ENCODE measurements at regions not wholly inside any gene's neighbourhood (a gene's known extent, or its start where the extent isn't known, plus 50 kb on each side); places are given as distances from the start of the nearest gene placed in this dataset.
A peak's percentile ranks its signal among the peaks of the same experiment; 100 is the strongest.

DNA sequence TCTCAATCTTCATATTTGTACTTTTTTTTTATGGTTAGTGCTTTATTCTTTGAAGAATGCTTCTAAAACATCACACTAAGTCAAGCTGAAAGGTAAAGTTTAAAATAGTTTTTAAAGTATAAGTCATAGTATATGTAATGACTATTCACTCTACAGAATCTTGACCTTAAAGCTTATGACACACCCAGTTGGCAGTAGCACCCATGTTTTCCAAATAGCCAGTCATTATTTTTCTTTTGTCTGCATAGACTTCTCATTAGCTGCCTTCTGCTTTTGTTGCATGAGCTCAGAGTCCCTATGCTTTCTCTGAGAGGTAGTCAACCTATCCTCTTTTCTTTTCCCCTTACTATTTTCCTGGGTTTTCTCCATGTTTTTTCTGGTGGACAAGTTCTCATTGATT is 231.5 kb downstream of the PCDH18 start:
- H3K4ac ChIP-seq (ENCODE audit: low read depth in 1 of 2, low read length in 2 of 2): no peak overlapping the region
- no peak overlapping the region for H2BK120ac ChIP-seq (ENCODE audit: low read depth, low read length)
- H3K27me3 ChIP-seq (ENCODE audit: control insufficient read depth in 1 of 2, insufficient read depth in 1 of 2, low read length in 2 of 2): no peaks in the 10 kb centered on the region
- no peak overlapping the region for H3K4me3 ChIP-seq (ENCODE audit: insufficient read depth in 1 of 2, low read depth in 1 of 2, low read length in 2 of 2)
- no peak overlapping the region for H3K27ac ChIP-seq (ENCODE audit: low read length, poor library complexity, severe bottlenecking)
- no peak overlapping the region for H3K4me2 ChIP-seq (ENCODE audit: low read length, poor library complexity, severe bottlenecking)
- H2AFZ ChIP-seq (ENCODE audit: low read depth, low read length): no peak overlapping the region
- H3K4me1 ChIP-seq (ENCODE audit: control insufficient read depth, insufficient read depth, low read depth, low read length): no peaks in the 10 kb centered on the region
- H3K23ac ChIP-seq (ENCODE audit: low read length in 2 of 2): no peak overlapping the region
- no peak overlapping the region for H4K8ac ChIP-seq (ENCODE audit: low read length)
- no peak overlapping the region for H2AK5ac ChIP-seq (ENCODE audit: low read length, severe bottlenecking)
- no peak overlapping the region for H3K14ac ChIP-seq (ENCODE audit: low read length in 2 of 2)
- no peaks in the 10 kb centered on the region for H3K79me1 ChIP-seq (replicated peaks; ENCODE audit: low read length, poor library complexity, severe bottlenecking)
- no peak overlapping the region for H3K9ac ChIP-seq (ENCODE audit: low read length)
- H3K18ac ChIP-seq (ENCODE audit: low read depth in 1 of 2, low read length in 2 of 2): no peak overlapping the region
- H2BK15ac ChIP-seq (ENCODE audit: low read depth, poor library complexity, severe bottlenecking): no peak overlapping the region
- H2BK5ac ChIP-seq (ENCODE audit: low read depth, low read length, poor library complexity, severe bottlenecking): no peak overlapping the region
- H3K36me3 ChIP-seq (ENCODE audit: control insufficient read depth in 1 of 2, insufficient read depth in 2 of 2, low read depth in 1 of 2, low read length in 2 of 2): peaks cover 0 to 4% of the 10 kb centered on the region in 2 experiments
- DNase-seq: no peak
- no peak overlapping the region for H4K91ac ChIP-seq (ENCODE audit: low read length)
- H3K9me3 ChIP-seq (ENCODE audit: control insufficient read depth, low read length): no peaks in the 10 kb centered on the region
- H2BK12ac ChIP-seq (ENCODE audit: low read length in 2 of 2): no peak overlapping the region

GRCh38 chr4:137299281-137299680 is 233.0 kb downstream of the PCDH18 start:
- no peaks in the 10 kb centered on the region for H3K79me1 ChIP-seq (replicated peaks; ENCODE audit: low read length, poor library complexity, severe bottlenecking)
- H2BK5ac ChIP-seq (ENCODE audit: low read depth, low read length, poor library complexity, severe bottlenecking): no peak overlapping the region
- H3K27ac ChIP-seq (ENCODE audit: low read length, poor library complexity, severe bottlenecking): no peak overlapping the region
- no peaks in the 10 kb centered on the region for H3K9me3 ChIP-seq (ENCODE audit: control insufficient read depth, low read length)
- no peaks in the 10 kb centered on the region for H3K4me1 ChIP-seq (ENCODE audit: control insufficient read depth, insufficient read depth, low read depth, low read length)
- DNase-seq: no peak
- no peak overlapping the region for H3K4ac ChIP-seq (ENCODE audit: low read depth in 1 of 2, low read length in 2 of 2)
- H3K9ac ChIP-seq (ENCODE audit: low read length): no peak overlapping the region
- H3K27me3 ChIP-seq (ENCODE audit: control insufficient read depth in 1 of 2, insufficient read depth in 1 of 2, low read length in 2 of 2): no peaks in the 10 kb centered on the region
- H2BK120ac ChIP-seq (ENCODE audit: low read depth, low read length): no peak overlapping the region
- no peak overlapping the region for H4K8ac ChIP-seq (ENCODE audit: low read length)
- H2AK5ac ChIP-seq (ENCODE audit: low read length, severe bottlenecking): no peak overlapping the region
- no peak overlapping the region for H2AFZ ChIP-seq (ENCODE audit: low read depth, low read length)
- H3K23ac ChIP-seq (ENCODE audit: low read length in 2 of 2): no peak overlapping the region
- no peaks in the 10 kb centered on the region for H3K36me3 ChIP-seq (ENCODE audit: control insufficient read depth in 1 of 2, insufficient read depth in 2 of 2, low read depth in 1 of 2, low read length in 2 of 2)
- H2BK12ac ChIP-seq (ENCODE audit: low read length in 2 of 2): no peak overlapping the region
- no peak overlapping the region for H2BK15ac ChIP-seq (ENCODE audit: low read depth, poor library complexity, severe bottlenecking)
- no peak overlapping the region for H3K14ac ChIP-seq (ENCODE audit: low read length in 2 of 2)
- no peak overlapping the region for H3K4me3 ChIP-seq (ENCODE audit: insufficient read depth in 1 of 2, low read depth in 1 of 2, low read length in 2 of 2)
- H3K4me2 ChIP-seq (ENCODE audit: low read length, poor library complexity, severe bottlenecking): no peak overlapping the region
- no peak overlapping the region for H3K18ac ChIP-seq (ENCODE audit: low read depth in 1 of 2, low read length in 2 of 2)
- H4K91ac ChIP-seq (ENCODE audit: low read length): no peak overlapping the region
- WGBS: no CpG with 5 or more reads among the region's 1 CpG

DNA sequence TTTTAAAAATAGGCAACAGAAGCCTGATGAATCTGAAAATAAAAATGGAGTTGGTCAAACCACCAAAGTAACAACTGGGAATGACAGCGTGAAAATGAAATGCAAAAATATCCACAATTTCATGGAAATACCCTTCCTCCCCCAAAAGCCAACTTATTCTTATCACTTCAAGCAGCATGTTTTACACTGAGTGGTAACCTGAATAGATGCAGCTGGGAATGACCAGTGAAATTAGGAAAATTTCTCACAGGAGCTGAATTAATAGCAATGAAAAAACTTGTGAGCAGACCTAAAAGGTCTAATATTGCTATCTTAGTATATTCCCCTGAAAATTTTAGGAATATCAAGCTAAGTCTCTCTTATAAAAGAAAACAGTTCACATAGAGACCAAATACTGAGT is 239.0 kb downstream of the PCDH18 start:
- no peak overlapping the region for H2BK15ac ChIP-seq (ENCODE audit: low read depth, poor library complexity, severe bottlenecking)
- 100% methylated on average over 1 of the region's 1 CpG for WGBS
- no peak overlapping the region for H2AK5ac ChIP-seq (ENCODE audit: low read length, severe bottlenecking)

DNA sequence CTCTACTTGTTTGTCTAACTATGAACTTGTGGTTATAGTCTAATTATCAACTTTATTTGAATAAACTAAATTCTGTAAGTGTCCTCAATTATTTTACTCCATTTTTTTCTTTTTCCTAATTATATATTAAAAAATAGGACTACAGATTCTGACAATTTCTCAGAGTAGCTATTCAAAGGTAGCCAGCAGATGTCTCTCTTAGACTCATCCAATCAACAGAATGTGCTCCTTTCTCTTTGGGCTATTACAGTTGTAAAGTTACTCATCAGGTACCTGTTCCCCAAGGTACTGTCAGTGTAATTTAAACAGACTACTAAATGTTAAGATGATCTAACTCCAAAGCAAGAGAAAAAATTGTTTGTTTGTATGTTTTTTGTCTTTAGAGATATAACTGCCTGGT is 248.6 kb downstream of the PCDH18 start:
- peak overlapping the region; percentile 64 for H3K9ac ChIP-seq (ENCODE audit: low read length)
- H2BK12ac ChIP-seq (ENCODE audit: low read length in 2 of 2): no peak overlapping the region
- no peak overlapping the region for H2BK15ac ChIP-seq (ENCODE audit: low read depth, poor library complexity, severe bottlenecking)
- H3K23ac ChIP-seq (ENCODE audit: low read length in 2 of 2): no peak overlapping the region
- no peak overlapping the region for H4K91ac ChIP-seq (ENCODE audit: low read length)
- H3K27me3 ChIP-seq (ENCODE audit: control insufficient read depth in 1 of 2, insufficient read depth in 1 of 2, low read length in 2 of 2): no peaks in the 10 kb centered on the region
- no peak overlapping the region for H3K18ac ChIP-seq (ENCODE audit: low read depth in 1 of 2, low read length in 2 of 2)
- no peaks in the 10 kb centered on the region for H3K4me1 ChIP-seq (ENCODE audit: control insufficient read depth, insufficient read depth, low read depth, low read length)
- H2AFZ ChIP-seq (ENCODE audit: low read depth, low read length): no peak overlapping the region
- no peak overlapping the region for H2AK5ac ChIP-seq (ENCODE audit: low read length, severe bottlenecking)
- no peak overlapping the region for H3K4ac ChIP-seq (ENCODE audit: low read depth in 1 of 2, low read length in 2 of 2)
- no peaks in the 10 kb centered on the region for H3K79me1 ChIP-seq (replicated peaks; ENCODE audit: low read length, poor library complexity, severe bottlenecking)
- no peak overlapping the region for H3K4me3 ChIP-seq (ENCODE audit: insufficient read depth in 1 of 2, low read depth in 1 of 2, low read length in 2 of 2)
- H2BK5ac ChIP-seq (ENCODE audit: low read depth, low read length, poor library complexity, severe bottlenecking): no peak overlapping the region
- H3K36me3 ChIP-seq (ENCODE audit: control insufficient read depth in 1 of 2, insufficient read depth in 2 of 2, low read depth in 1 of 2, low read length in 2 of 2): peaks cover 0 to 9% of the 10 kb centered on the region in 2 experiments
- no peaks in the 10 kb centered on the region for H3K9me3 ChIP-seq (ENCODE audit: control insufficient read depth, low read length)
- H3K27ac ChIP-seq (ENCODE audit: low read length, poor library complexity, severe bottlenecking): no peak overlapping the region
- H3K14ac ChIP-seq (ENCODE audit: low read length in 2 of 2): no peak overlapping the region
- no peak overlapping the region for H4K8ac ChIP-seq (ENCODE audit: low read length)
- no peak overlapping the region for H3K4me2 ChIP-seq (ENCODE audit: low read length, poor library complexity, severe bottlenecking)
- H2BK120ac ChIP-seq (ENCODE audit: low read depth, low read length): no peak overlapping the region
- DNase-seq: peak; percentile 26

More for the DNA sequence above, 239.0 kb downstream of the PCDH18 start:
- H3K9ac ChIP-seq (ENCODE audit: low read length): peak overlapping the region; percentile 93
- H3K27ac ChIP-seq (ENCODE audit: low read length, poor library complexity, severe bottlenecking): no peak overlapping the region
- H3K4me3 ChIP-seq (ENCODE audit: insufficient read depth in 1 of 2, low read depth in 1 of 2, low read length in 2 of 2): peak overlapping the region in 1 of 2 experiments; percentile 78
- H3K4me1 ChIP-seq (ENCODE audit: control insufficient read depth, insufficient read depth, low read depth, low read length): no peaks in the 10 kb centered on the region
- DNase-seq: no peak
- no peak overlapping the region for H2AFZ ChIP-seq (ENCODE audit: low read depth, low read length)
- no peak overlapping the region for H4K91ac ChIP-seq (ENCODE audit: low read length)
- H3K18ac ChIP-seq (ENCODE audit: low read depth in 1 of 2, low read length in 2 of 2): no peak overlapping the region
- H3K27me3 ChIP-seq (ENCODE audit: control insufficient read depth in 1 of 2, insufficient read depth in 1 of 2, low read length in 2 of 2): no peaks in the 10 kb centered on the region
- no peak overlapping the region for H3K4me2 ChIP-seq (ENCODE audit: low read length, poor library complexity, severe bottlenecking)
- no peak overlapping the region for H4K8ac ChIP-seq (ENCODE audit: low read length)
- H3K14ac ChIP-seq (ENCODE audit: low read length in 2 of 2): no peak overlapping the region
- H3K9me3 ChIP-seq (ENCODE audit: control insufficient read depth, low read length): no peaks in the 10 kb centered on the region
- H2BK120ac ChIP-seq (ENCODE audit: low read depth, low read length): no peak overlapping the region
- no peak overlapping the region for H2BK5ac ChIP-seq (ENCODE audit: low read depth, low read length, poor library complexity, severe bottlenecking)
- H3K79me1 ChIP-seq (replicated peaks; ENCODE audit: low read length, poor library complexity, severe bottlenecking): no peaks in the 10 kb centered on the region
- H2BK12ac ChIP-seq (ENCODE audit: low read length in 2 of 2): no peak overlapping the region
- H3K36me3 ChIP-seq (ENCODE audit: control insufficient read depth in 1 of 2, insufficient read depth in 2 of 2, low read depth in 1 of 2, low read length in 2 of 2): peaks cover 0 to 3% of the 10 kb centered on the region in 2 experiments
- no peak overlapping the region for H3K23ac ChIP-seq (ENCODE audit: low read length in 2 of 2)
- no peak overlapping the region for H3K4ac ChIP-seq (ENCODE audit: low read depth in 1 of 2, low read length in 2 of 2)
